Ramos (cell line): ENCODE measurements at regions not wholly inside any gene's neighbourhood (a gene's known extent, or its start where the extent isn't known, plus 50 kb on each side); places are given as distances from the start of the nearest gene placed in this dataset.
"Not testable (repeated sequence)": the region's sequence is repeated elsewhere in the genome, so short reads cannot be mapped to it uniquely, and the experiment has no call there.

Source experiments
- in situ Hi-C: fragments of 300-500 bp; cut with MboI; formaldehyde crosslinking; loops from one replicate; pipeline ENCODE4 v1.14.3; 2022; ENCODE audit warnings: low sequenced_read_pairs; ENCODE audit not compliant: unreplicated experiment

DNA sequence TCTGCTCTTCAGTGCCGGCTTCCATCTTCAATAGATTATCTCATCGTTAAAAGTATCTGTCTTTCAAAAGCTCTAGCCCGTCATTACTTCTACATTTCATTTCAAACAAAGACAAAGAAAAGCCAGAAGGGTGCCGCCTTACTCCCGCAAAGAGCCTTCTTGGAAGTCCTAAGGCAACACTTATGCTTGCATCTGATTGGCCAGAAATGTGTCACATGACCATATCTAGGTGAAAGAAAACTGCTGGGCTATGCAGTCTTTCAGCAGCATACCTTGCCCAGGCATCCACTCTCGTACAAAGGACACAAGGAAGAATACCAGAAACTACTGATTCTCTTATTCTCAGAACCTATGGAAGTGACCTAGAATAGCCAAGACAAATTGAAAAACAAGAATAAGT lies 217.1 kb upstream of the SLC35G4 start:
- in situ Hi-C loops, result no loop called here

GRCh38 chr18:11391661-11392060 lies 217.7 kb upstream of the SLC35G4 start:
- in situ Hi-C loops, result no loop called here

GRCh38 chr18:11388755-11389680 lies 220.4 kb upstream of the SLC35G4 start:
- in situ Hi-C loops, result no loop called here

- in situ Hi-C loops, result no loop called here
Observed at GRCh38 chr18:11387880-11388279, 221.5 kb upstream of the SLC35G4 start.

GRCh38 chr18:11383381-11383780 lies 226.0 kb upstream of the SLC35G4 start:
- in situ Hi-C loops, result no loop called here

- in situ Hi-C loops, result no loop called here
Observed at GRCh38 chr18:11380968-11381367, 228.4 kb upstream of the SLC35G4 start.

GRCh38 chr18:11379660-11380059 lies 229.7 kb upstream of the SLC35G4 start:
- in situ Hi-C loops, result no loop called here

- in situ Hi-C loops, result no loop called here
Observed at GRCh38 chr18:11377766-11378540, 228.6 kb upstream of the PIEZO2 start.

DNA sequence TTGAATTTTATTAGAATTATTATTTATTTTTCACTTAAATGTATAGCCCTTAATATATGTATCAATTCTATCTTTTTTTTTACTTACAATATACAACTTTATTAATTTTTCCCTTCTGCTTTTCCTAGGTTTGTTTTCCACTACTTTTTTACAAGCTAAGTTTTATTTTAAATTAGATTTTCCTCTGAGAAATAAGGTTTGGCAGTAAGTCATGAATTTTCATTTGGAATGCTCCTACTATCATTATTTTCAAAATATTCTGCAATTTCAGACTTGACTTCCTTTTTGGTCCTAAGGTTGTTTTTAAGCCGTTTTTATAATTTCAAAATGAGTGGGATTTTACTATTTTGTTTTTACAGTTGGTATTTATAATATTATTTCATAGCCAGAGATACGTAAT lies 222.8 kb upstream of the PIEZO2 start:
- in situ Hi-C loops, result no loop called here

GRCh38 chr18:11369556-11369955 lies 220.2 kb upstream of the PIEZO2 start:
- in situ Hi-C loops, result no loop called here

DNA sequence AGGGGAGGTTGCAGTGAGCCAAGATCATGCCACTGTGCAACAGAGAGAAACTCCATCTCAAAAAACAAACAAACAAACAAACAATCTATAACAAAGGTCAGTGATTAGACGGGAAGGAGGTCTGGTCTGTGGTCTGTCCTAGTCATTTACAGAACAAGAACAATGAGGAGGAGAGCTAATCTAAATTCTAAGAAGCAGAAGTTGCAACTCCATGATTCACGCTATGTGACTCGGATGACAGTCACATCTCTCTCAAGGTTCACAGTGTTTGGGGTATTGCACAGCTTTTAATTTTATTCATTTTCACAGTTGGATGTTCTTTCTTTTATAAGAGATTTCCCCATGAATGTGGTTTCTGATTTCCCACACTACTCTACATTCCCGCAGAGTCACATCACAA lies 218.7 kb upstream of the PIEZO2 start:
- in situ Hi-C loops, result no loop called here

DNA sequence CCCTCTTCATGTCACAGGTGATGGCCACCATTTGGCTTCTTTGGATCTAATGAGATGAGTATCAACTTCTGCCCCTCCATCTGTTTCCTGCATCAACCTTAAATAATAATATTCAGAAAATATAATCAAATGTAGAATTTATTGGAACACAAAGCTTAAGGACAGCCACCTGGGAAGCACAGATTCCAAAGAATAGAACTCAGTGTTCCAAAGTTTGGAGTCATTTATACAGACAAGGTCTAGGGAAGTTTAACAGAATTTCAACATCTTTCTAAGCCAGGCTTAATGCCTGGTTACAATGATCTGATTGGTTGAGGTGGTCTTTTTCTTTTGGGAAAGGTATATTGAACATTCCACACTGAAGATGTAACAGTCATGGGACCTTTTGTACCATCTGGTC lies 218.0 kb upstream of the PIEZO2 start:
- in situ Hi-C loops, result no loop called here

DNA sequence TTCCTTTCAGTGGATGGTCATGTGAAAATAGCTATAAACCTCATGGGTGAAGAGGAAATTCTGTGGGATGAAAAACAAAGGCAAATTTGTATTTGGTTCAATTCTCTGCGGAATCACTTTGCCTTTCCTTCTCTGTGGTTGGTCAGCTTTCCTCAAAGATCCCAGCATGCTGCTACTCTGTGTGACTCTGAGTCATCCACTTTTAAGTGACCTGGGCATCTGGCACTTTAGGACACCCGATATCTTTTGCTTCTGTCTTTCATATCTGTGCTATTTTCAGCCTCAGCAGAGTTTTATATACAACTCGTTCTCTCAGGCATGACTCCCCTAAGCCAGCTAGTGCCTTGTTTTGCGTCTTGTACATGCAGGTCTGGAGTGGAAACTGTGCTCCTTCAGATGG lies 217.0 kb upstream of the PIEZO2 start:
- in situ Hi-C loops, result no loop called here

DNA sequence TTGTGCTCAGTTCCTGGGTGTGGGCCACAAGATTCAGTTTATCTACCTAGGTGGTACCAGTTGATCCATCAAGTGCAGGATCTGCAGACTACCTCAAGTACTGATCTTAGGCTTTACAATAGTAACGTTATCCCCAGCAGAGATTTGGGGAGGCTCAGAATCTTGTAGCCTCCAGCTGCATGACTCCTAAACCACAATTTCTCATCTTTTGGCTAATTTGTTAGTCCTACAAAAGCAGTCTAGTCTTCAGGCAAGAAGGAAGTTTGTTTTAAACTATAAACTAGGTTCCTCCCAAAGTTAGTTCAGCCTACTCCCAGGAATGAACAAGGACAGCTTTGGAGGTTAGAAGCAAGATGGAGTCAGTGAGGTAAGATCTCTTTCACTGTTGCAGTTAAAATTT lies 213.5 kb upstream of the PIEZO2 start:
- in situ Hi-C loops, result no loop called here

DNA sequence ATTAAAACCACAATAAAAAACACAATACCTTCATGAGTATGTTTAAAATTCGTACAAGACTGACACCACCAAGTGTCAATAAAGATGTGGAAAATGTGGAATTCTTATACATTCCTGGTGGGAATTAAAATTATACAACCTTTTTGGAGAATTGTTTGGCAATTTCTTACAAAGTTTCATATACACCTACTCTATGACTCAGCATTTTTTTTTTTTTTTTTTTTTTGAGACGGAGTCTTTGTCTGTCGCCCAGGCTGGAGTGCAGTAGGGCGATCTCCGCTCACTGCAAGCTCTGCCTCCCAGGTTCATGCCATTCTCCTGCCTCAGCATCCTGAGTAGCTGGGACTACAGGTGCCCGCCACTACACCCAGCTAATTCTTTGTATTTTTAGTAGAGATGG lies 212.5 kb upstream of the PIEZO2 start:
- in situ Hi-C loops, result not testable (repeated sequence)

DNA sequence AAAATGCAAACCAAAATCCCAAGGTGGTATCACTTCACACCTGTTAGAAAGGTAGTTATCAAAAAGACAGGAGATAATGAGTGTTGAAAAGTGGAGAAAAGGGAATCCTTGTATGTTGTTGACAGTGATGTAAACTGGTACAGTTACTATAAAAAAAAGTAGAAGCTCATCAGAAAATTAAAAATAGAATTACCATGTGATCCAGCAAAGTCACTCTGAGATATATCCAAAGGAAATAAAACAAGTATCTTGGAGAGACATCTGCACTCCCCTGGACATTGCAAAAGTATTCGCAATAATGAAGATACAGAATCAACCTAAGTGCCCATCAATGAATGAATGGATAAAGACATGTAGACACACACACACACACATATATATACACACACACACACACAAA lies 208.3 kb upstream of the PIEZO2 start:
- in situ Hi-C loops, result no loop called here

DNA sequence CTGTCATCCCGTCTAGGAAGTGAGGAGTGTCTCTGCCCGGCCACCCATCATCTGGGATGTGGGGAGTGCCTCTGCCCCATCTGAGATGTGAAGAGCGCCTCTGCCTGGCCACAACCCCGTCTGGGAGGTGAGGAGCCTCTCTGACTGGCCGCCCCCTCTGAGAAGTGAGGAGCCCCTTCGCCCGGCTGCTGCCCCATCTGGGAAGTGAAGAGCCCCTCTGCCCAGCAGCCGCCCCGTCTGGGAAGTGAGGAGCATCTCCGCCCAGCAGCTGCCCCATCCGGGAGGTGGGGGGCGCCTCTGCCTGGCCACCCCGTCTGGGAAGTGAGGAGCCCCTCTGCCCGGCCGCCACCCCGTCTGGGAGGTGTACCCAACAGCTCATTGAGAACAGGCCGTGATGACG lies 195.2 kb upstream of the PIEZO2 start:
- in situ Hi-C loops, result not testable (repeated sequence)

DNA sequence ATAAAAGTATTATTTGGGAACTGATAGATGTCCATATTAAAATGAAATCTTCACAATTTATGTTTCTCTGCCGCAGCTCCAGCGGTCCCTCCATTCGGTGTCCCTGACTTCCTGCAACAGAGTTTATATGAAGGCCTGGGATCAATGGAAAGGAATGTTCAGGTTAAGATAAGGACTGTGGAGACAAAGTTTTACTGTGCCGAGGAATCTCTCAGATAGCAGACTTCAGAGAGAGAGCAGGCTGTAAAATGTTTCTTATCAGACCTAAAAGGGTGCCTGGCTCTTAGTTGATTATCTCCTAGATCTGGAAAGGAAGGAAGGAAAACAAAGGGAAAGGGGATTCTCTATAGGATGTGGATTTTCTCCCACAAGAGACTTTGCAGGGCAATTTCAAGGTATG lies 193.7 kb upstream of the PIEZO2 start:
- in situ Hi-C loops, result no loop called here

DNA sequence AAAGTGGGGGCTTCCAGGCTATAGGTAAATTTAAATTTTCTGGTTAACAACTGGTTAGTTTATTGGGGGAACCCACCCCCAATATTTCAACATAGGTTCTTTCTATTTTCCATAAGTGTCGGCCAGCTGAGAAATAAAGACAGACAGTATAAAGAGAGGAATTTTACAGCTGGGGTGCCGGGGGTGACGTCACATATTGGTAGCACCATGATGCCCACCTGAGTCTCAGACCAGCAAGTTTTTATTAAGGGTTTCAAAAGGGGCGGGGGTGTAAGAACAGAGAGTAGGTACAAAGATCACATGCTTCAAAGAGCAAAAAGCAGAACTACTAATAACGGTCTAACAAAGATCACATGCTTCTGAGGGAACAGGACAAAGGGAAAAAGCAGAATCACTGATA lies 192.7 kb upstream of the PIEZO2 start:
- in situ Hi-C loops, result not testable (repeated sequence)

- in situ Hi-C loops, result no loop called here
Observed at GRCh38 chr18:11339188-11339775, 189.9 kb upstream of the PIEZO2 start.

- in situ Hi-C loops, result no loop called here
Observed at GRCh38 chr18:11336241-11336640, 186.9 kb upstream of the PIEZO2 start.
